CD4-positive, alpha-beta T cell treated with Interferon gamma for 1 hour (primary cell): ENCODE measurements at regions not wholly inside any gene's neighbourhood (a gene's known extent, or its start where the extent isn't known, plus 50 kb on each side); places are given as distances from the start of the nearest gene placed in this dataset.
"Not testable (repeated sequence)": the region's sequence is repeated elsewhere in the genome, so short reads cannot be mapped to it uniquely, and the experiment has no call there.

Experiments used
- DNase-seq: peaks from one replicate; pipeline ENCODE4 v3.0.0-alpha.2; 2020

- no peak for DNase-seq
These were observed 68.1 kb upstream of the GRXCR1 start for GRCh38 chr4:42824278-42824977.

GRCh38 chr4:42821230-42821629 lies 71.3 kb upstream of the GRXCR1 start:
- no peak for DNase-seq

GRCh38 chr4:42819863-42820514 lies 72.5 kb upstream of the GRXCR1 start:
- no peak for DNase-seq

GRCh38 chr4:42817913-42818312 lies 74.6 kb upstream of the GRXCR1 start:
- no peak for DNase-seq

- DNase-seq = no peak
These were observed 75.6 kb upstream of the GRXCR1 start for GRCh38 chr4:42816880-42817400.

GRCh38 chr4:42816189-42816879 lies 76.2 kb upstream of the GRXCR1 start:
- no peak for DNase-seq

- no peak for DNase-seq
These were observed 83.0 kb upstream of the GRXCR1 start for GRCh38 chr4:42809419-42810084.

- DNase-seq = no peak
These were observed 86.1 kb upstream of the GRXCR1 start for GRCh38 chr4:42806303-42806835.

GRCh38 chr4:42789041-42789567 lies 103.4 kb upstream of the GRXCR1 start:
- no peak for DNase-seq

GRCh38 chr4:42787079-42787463 lies 105.4 kb upstream of the GRXCR1 start:
- DNase-seq = no peak

- no peak for DNase-seq
These were observed 106.0 kb upstream of the GRXCR1 start for GRCh38 chr4:42786350-42787078.

GRCh38 chr4:42785817-42786216 lies 106.7 kb upstream of the GRXCR1 start:
- no peak for DNase-seq

GRCh38 chr4:42781315-42781714 lies 111.2 kb upstream of the GRXCR1 start:
- DNase-seq = no peak

- no peak for DNase-seq
These were observed 114.2 kb upstream of the GRXCR1 start for GRCh38 chr4:42778349-42778748.

- DNase-seq = no peak
These were observed 111.3 kb upstream of the ATP8A1 start for GRCh38 chr4:42768125-42768748.

- no peak for DNase-seq
These were observed 110.8 kb upstream of the ATP8A1 start for GRCh38 chr4:42767669-42768068.

- no peak for DNase-seq
These were observed 104.9 kb upstream of the ATP8A1 start for GRCh38 chr4:42761804-42762203.

- DNase-seq = not testable (repeated sequence)
These were observed 98.1 kb upstream of the ATP8A1 start for GRCh38 chr4:42754965-42755364.

- no peak for DNase-seq
These were observed 94.7 kb upstream of the ATP8A1 start for GRCh38 chr4:42751587-42751986.

- DNase-seq = no peak
These were observed 94.0 kb upstream of the ATP8A1 start for GRCh38 chr4:42750856-42751255.

GRCh38 chr4:42750091-42750490 lies 93.2 kb upstream of the ATP8A1 start:
- DNase-seq = peak; percentile 16

GRCh38 chr4:42747971-42748370 lies 91.1 kb upstream of the ATP8A1 start:
- DNase-seq = no peak
